GM12878 (cell line): ENCODE measurements at regions not wholly inside any gene's neighbourhood (a gene's known extent, or its start where the extent isn't known, plus 50 kb on each side); places are given as distances from the start of the nearest gene placed in this dataset.

Source experiments
- CTCF ChIP-seq, 3 experiments: IDR thresholded peaks in 2 of 3; conservative IDR thresholded peaks in 1 of 3; 2 replicates each; pipeline ENCODE4 v1.5.1; 2011; ENCODE audit warnings: low read depth in 3 of 3, low read length in 3 of 3, mild to moderate bottlenecking in 3 of 3, control low read depth in 2 of 3, moderate library complexity in 2 of 3, inconsistent platforms in 1 of 3, mixed read lengths in 1 of 3; ENCODE audit not compliant: control insufficient read depth in 2 of 3, insufficient read depth in 1 of 3; ENCODE audit errors: extremely low read depth in 1 of 3
- EZH2 ChIP-seq: IDR thresholded peaks from 2 replicates; pipeline ENCODE4 v1.6.1; 2012; ENCODE audit warnings: low read depth, mild to moderate bottlenecking, control low read depth, inconsistent platforms, low read length, borderline replicate concordance; ENCODE audit not compliant: control insufficient read depth
- HDAC2 ChIP-seq: fragments of 200-600 bp; sonication (generic); IDR thresholded peaks from 2 replicates; pipeline ENCODE4 v1.6.1; 2017
- NBN ChIP-seq: fragments of 450-650 bp; IDR thresholded peaks from 2 replicates; pipeline ENCODE4 v1.6.1; 2016
- POLR2A ChIP-seq: IDR thresholded peaks from 2 replicates; pipeline ENCODE4 v1.6.1; 2011; ENCODE audit warnings: low read depth, mild to moderate bottlenecking, low read length
- RBBP5 ChIP-seq: fragments of 200-600 bp; sonication (generic); conservative IDR thresholded peaks from 2 replicates; pipeline ENCODE4 v1.6.1; 2016
- SIX5 ChIP-seq: IDR thresholded peaks from 2 replicates; pipeline ENCODE4 v1.6.1; 2011; ENCODE audit warnings: mild to moderate bottlenecking, low read depth, low read length, moderate library complexity; ENCODE audit not compliant: severe bottlenecking
- SRF ChIP-seq, 2 experiments: IDR thresholded peaks; 2 replicates each; pipeline ENCODE4 v1.6.1; 2011; ENCODE audit warnings: low read depth in 2 of 2, low read length in 2 of 2, mild to moderate bottlenecking in 1 of 2, moderate library complexity in 1 of 2
- TF ChIP-seq, protein P1 (sequence below): IDR thresholded peaks from 2 replicates; pipeline ENCODE4 v1.6.1; 2012; ENCODE audit warnings: low read depth, low read length, improper control_type of control experiment
- TF ChIP-seq, protein P2 (sequence below): IDR thresholded peaks from 2 replicates; pipeline ENCODE4 v1.6.1; 2012; ENCODE audit warnings: mild to moderate bottlenecking, low read depth, low read length
- TF ChIP-seq, protein P3 (sequence below): fragments of 450-650 bp; IDR thresholded peaks from 2 replicates; pipeline ENCODE4 v1.6.1; 2016; ENCODE audit warnings: mild to moderate bottlenecking

- TF ChIP-seq, protein P1, sequence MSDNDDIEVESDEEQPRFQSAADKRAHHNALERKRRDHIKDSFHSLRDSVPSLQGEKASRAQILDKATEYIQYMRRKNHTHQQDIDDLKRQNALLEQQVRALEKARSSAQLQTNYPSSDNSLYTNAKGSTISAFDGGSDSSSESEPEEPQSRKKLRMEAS: no peak
- TF ChIP-seq, protein P2, sequence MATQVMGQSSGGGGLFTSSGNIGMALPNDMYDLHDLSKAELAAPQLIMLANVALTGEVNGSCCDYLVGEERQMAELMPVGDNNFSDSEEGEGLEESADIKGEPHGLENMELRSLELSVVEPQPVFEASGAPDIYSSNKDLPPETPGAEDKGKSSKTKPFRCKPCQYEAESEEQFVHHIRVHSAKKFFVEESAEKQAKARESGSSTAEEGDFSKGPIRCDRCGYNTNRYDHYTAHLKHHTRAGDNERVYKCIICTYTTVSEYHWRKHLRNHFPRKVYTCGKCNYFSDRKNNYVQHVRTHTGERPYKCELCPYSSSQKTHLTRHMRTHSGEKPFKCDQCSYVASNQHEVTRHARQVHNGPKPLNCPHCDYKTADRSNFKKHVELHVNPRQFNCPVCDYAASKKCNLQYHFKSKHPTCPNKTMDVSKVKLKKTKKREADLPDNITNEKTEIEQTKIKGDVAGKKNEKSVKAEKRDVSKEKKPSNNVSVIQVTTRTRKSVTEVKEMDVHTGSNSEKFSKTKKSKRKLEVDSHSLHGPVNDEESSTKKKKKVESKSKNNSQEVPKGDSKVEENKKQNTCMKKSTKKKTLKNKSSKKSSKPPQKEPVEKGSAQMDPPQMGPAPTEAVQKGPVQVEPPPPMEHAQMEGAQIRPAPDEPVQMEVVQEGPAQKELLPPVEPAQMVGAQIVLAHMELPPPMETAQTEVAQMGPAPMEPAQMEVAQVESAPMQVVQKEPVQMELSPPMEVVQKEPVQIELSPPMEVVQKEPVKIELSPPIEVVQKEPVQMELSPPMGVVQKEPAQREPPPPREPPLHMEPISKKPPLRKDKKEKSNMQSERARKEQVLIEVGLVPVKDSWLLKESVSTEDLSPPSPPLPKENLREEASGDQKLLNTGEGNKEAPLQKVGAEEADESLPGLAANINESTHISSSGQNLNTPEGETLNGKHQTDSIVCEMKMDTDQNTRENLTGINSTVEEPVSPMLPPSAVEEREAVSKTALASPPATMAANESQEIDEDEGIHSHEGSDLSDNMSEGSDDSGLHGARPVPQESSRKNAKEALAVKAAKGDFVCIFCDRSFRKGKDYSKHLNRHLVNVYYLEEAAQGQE: no peak
- TF ChIP-seq POLR2A (no peak), RBBP5 (no peak), EZH2 (no peak), CTCF (IDR thresholded peaks at IDR 0.05 in 2 of 3, conservative IDR thresholded peaks at IDR 0.05 in 1 of 3; ENCODE audit: control insufficient read depth in 2 of 3, extremely low read depth in 1 of 3, insufficient read depth in 1 of 3, low read depth in 3 of 3, low read length in 3 of 3) (no peak), HDAC2 (no peak), NBN (no peak), SIX5 (no peak), SRF (IDR thresholded peaks at IDR 0.05; ENCODE audit: low read depth in 2 of 2, low read length in 2 of 2) (no peak)
- TF ChIP-seq, protein P3, sequence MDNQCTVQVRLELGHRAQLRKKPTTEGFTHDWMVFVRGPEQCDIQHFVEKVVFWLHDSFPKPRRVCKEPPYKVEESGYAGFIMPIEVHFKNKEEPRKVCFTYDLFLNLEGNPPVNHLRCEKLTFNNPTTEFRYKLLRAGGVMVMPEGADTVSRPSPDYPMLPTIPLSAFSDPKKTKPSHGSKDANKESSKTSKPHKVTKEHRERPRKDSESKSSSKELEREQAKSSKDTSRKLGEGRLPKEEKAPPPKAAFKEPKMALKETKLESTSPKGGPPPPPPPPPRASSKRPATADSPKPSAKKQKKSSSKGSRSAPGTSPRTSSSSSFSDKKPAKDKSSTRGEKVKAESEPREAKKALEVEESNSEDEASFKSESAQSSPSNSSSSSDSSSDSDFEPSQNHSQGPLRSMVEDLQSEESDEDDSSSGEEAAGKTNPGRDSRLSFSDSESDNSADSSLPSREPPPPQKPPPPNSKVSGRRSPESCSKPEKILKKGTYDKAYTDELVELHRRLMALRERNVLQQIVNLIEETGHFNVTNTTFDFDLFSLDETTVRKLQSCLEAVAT: no peak
These were observed 430.6 kb downstream of the BUD13 start for GRCh38 chr11:116342148-116342547.
